CD4-positive, CD25-positive, alpha-beta regulatory T cell (primary cell): ENCODE measurements at regions not wholly inside any gene's neighbourhood (a gene's known extent, or its start where the extent isn't known, plus 50 kb on each side); places are given as distances from the start of the nearest gene placed in this dataset.
"Not testable (repeated sequence)": the region's sequence is repeated elsewhere in the genome, so short reads cannot be mapped to it uniquely, and the experiment has no call there.

Experiments used
- ATAC-seq, 2 donors: fragments of 150-1000 bp; cut with Tn5 transposase; one replicate each; pipeline ENCODE4 v1.10.0; 2021; ENCODE audit warnings: low read depth in 2 of 2, moderate number of reproducible peaks in 2 of 2, moderate library complexity in 1 of 2
- DNase-seq, 3 donors: peaks; one replicate each; pipeline versions ENCODE4 v3.0.0 to v3.0.0-alpha.2; 2012 to 2022; ENCODE audit warnings: mixed read lengths in 1 of 3
- H3K27ac ChIP-seq: one replicate; pipeline ENCODE4 v1.7.0; 2013; ENCODE audit warnings: mild to moderate bottlenecking, low read length; ENCODE audit not compliant: insufficient read depth, poor library complexity, severe bottlenecking
- H3K27me3 ChIP-seq: one replicate; pipeline ENCODE4 v1.7.0; 2013; ENCODE audit warnings: low read length; ENCODE audit not compliant: control insufficient read depth, insufficient read depth
- H3K36me3 ChIP-seq: one replicate; pipeline ENCODE4 v1.7.0; 2013; ENCODE audit warnings: mild to moderate bottlenecking, low read length, moderate library complexity; ENCODE audit not compliant: control insufficient read depth, insufficient read depth
- H3K4me1 ChIP-seq: 2 replicates; pipeline ENCODE4 v1.7.0; 2013; ENCODE audit warnings: mild to moderate bottlenecking, low read length; ENCODE audit not compliant: insufficient read depth, control insufficient read depth, poor library complexity, severe bottlenecking
- H3K4me3 ChIP-seq: one replicate; pipeline ENCODE4 v1.7.0; 2013; ENCODE audit warnings: low read depth, mild to moderate bottlenecking, low read length, moderate library complexity
- H3K9me3 ChIP-seq, 2 experiments: 1 replicate in 1 of 2; 2 replicates in 1 of 2; pipeline ENCODE4 v1.7.0; 2013; ENCODE audit warnings: low read length in 2 of 2, mild to moderate bottlenecking in 1 of 2, moderate library complexity in 1 of 2; ENCODE audit not compliant: control insufficient read depth in 2 of 2
- H3K27ac Mint-ChIP-seq, 3 donors: one replicate each; pipeline ENCODE4 v1.8.0; 2020 to 2022; ENCODE audit warnings: mild to moderate bottlenecking in 3 of 3, mixed read lengths in 3 of 3, moderate library complexity in 2 of 3
- H3K27me3 Mint-ChIP-seq: one replicate; pipeline ENCODE4 v1.8.0; 2022; ENCODE audit warnings: mild to moderate bottlenecking, mixed read lengths
- H3K36me3 Mint-ChIP-seq: one replicate; pipeline ENCODE4 v1.8.0; 2020; ENCODE audit warnings: mixed read lengths
- H3K4me1 Mint-ChIP-seq, 4 donors: one replicate each; pipeline ENCODE4 v1.8.0; 2020 to 2022; ENCODE audit warnings: mixed read lengths in 4 of 4, mild to moderate bottlenecking in 1 of 4
- H3K4me3 Mint-ChIP-seq, 4 donors: one replicate each; pipeline ENCODE4 v1.8.0; 2020 to 2022; ENCODE audit warnings: mild to moderate bottlenecking in 4 of 4, mixed read lengths in 4 of 4, moderate library complexity in 3 of 4
- H3K9me3 Mint-ChIP-seq, 7 donors: one replicate each; pipeline ENCODE4 v1.8.0; 2020 to 2022; ENCODE audit warnings: mixed read lengths in 7 of 7, mild to moderate bottlenecking in 3 of 7, moderate library complexity in 2 of 7

GRCh38 chrX:768596-768995 is 138.0 kb downstream of the SHOX start:
- Histone ChIP-seq H3K4me1 (no peaks in the 10 kb centered on the region), H3K27me3 (no peaks in the 10 kb centered on the region), H3K36me3 (no peaks in the 10 kb centered on the region), H3K27ac (no peak overlapping the region), H3K9me3 (no peaks in the 10 kb centered on the region), H3K4me3 (no peak overlapping the region)
- ATAC-seq (no peak), DNase-seq (no peak)
- Mint-ChIP-seq H3K9me3 (peaks cover 0 to 6% (median 4%) of the 10 kb centered on the region in 7 donors), H3K4me3 (no peak overlapping the region), H3K36me3 (no peaks in the 10 kb centered on the region), H3K27ac (no peak overlapping the region), H3K4me1 (peaks cover 0 to 3% (median 0%) of the 10 kb centered on the region in 4 donors), H3K27me3 (no peaks in the 10 kb centered on the region)

GRCh38 chrX:758917-759316 is 128.3 kb downstream of the SHOX start:
- Mint-ChIP-seq H3K27me3 (no peaks in the 10 kb centered on the region), H3K9me3 (peaks cover 0 to 7% (median 1%) of the 10 kb centered on the region in 7 donors), H3K36me3 (no peaks in the 10 kb centered on the region), H3K4me1 (no peaks in the 10 kb centered on the region), H3K4me3 (no peak overlapping the region), H3K27ac (no peak overlapping the region)
- H3K36me3 ChIP-seq: no peaks in the 10 kb centered on the region
- H3K9me3 ChIP-seq: no peaks in the 10 kb centered on the region
- H3K4me1 ChIP-seq: no peaks in the 10 kb centered on the region
- ATAC-seq (no peak), DNase-seq (no peak)
- H3K27me3 ChIP-seq: no peaks in the 10 kb centered on the region
- H3K4me3 ChIP-seq: no peak overlapping the region
- H3K27ac ChIP-seq: no peak overlapping the region

GRCh38 chrX:750812-751211 is 120.2 kb downstream of the SHOX start:
- Mint-ChIP-seq H3K4me3 (no peak overlapping the region), H3K9me3 (peaks cover 0 to 6% (median 0%) of the 10 kb centered on the region in 7 donors), H3K27ac (no peak overlapping the region), H3K36me3 (no peaks in the 10 kb centered on the region), H3K4me1 (no peaks in the 10 kb centered on the region), H3K27me3 (no peaks in the 10 kb centered on the region)
- Histone ChIP-seq H3K27ac (no peak overlapping the region), H3K27me3 (no peaks in the 10 kb centered on the region), H3K9me3 (no peaks in the 10 kb centered on the region), H3K4me3 (no peak overlapping the region), H3K4me1 (no peaks in the 10 kb centered on the region), H3K36me3 (no peaks in the 10 kb centered on the region)
- DNase-seq: no peak
- no peak for ATAC-seq

- no peaks in the 10 kb centered on the region for H3K36me3 ChIP-seq
- H3K27me3 Mint-ChIP-seq: no peaks in the 10 kb centered on the region
Measured at GRCh38 chrX:750263-750662, 119.7 kb downstream of the SHOX start.

DNA sequence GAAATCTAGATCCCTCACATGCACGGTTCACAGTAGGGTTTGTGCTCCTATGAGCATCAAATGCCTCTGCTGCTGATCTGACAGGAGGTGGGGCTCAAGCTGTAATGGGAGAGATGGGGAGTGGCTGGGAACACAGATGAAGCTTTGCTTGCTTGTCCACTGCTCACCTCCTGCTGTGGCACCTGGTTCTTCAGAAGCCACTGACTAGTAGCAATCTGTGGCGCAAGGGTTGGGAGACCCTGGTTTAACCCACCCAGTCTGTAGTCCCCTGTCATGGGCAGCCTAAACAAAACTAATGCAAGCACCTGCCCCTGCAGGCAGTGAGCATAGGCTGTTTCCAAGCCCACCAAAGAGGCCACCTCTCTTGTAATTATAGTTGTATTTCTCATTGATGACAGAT is 116.6 kb downstream of the SHOX start:
- no peak overlapping the region for H3K27ac Mint-ChIP-seq

More at GRCh38 chrX:750263-750662, 119.7 kb downstream of the SHOX start:
- no peaks in the 10 kb centered on the region for H3K4me1 Mint-ChIP-seq
- no peaks in the 10 kb centered on the region for H3K36me3 Mint-ChIP-seq
- peaks cover 0 to 6% (median 0%) of the 10 kb centered on the region in 7 donors for H3K9me3 Mint-ChIP-seq
- H3K27ac ChIP-seq: no peak overlapping the region
- no peak overlapping the region for H3K27ac Mint-ChIP-seq
- no peaks in the 10 kb centered on the region for H3K9me3 ChIP-seq
- H3K4me3 ChIP-seq: no peak overlapping the region
- ATAC-seq (no peak), DNase-seq (no peak)
- no peaks in the 10 kb centered on the region for H3K4me1 ChIP-seq
- H3K27me3 ChIP-seq: no peaks in the 10 kb centered on the region
- no peak overlapping the region for H3K4me3 Mint-ChIP-seq

DNA sequence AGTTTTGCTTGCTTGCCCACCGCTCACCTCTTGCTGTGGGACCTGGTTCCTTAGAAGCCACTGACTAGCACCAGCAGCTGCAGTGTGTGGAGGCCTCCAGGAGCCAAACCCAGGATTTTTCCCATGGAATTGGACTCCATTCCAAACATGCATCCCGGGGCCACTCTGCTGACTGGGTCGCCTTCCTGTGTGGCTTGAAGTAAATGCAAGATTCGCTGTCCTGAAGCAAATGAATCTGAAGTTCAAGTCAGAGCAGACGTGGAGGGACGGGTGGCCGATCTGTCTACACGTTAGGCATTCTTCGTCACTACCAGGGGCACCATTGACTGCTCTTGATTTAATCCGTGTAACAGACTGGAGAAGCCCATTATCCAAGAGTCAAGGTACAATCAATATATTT is 109.0 kb downstream of the SHOX start:
- H3K27ac Mint-ChIP-seq: no peak overlapping the region
- ATAC-seq: no peak
- peaks cover 0 to 15% (median 6%) of the 10 kb centered on the region in 7 donors for H3K9me3 Mint-ChIP-seq
- no peaks in the 10 kb centered on the region for H3K27me3 Mint-ChIP-seq
- Histone ChIP-seq H3K36me3 (no peaks in the 10 kb centered on the region), H3K27ac (no peak overlapping the region), H3K9me3 (no peaks in the 10 kb centered on the region), H3K4me3 (no peak overlapping the region), H3K4me1 (no peaks in the 10 kb centered on the region), H3K27me3 (no peaks in the 10 kb centered on the region)
- H3K36me3 Mint-ChIP-seq: no peaks in the 10 kb centered on the region
- H3K4me3 Mint-ChIP-seq: no peak overlapping the region
- no peak for DNase-seq
- H3K4me1 Mint-ChIP-seq: no peaks in the 10 kb centered on the region

More for the DNA sequence above, 116.6 kb downstream of the SHOX start:
- Mint-ChIP-seq H3K9me3 (peaks cover 0 to 10% (median 5%) of the 10 kb centered on the region in 7 donors), H3K4me1 (no peaks in the 10 kb centered on the region), H3K27me3 (no peaks in the 10 kb centered on the region), H3K36me3 (no peaks in the 10 kb centered on the region), H3K4me3 (no peak overlapping the region)
- Histone ChIP-seq H3K36me3 (no peaks in the 10 kb centered on the region), H3K9me3 (no peaks in the 10 kb centered on the region), H3K4me3 (no peak overlapping the region), H3K4me1 (no peaks in the 10 kb centered on the region), H3K27me3 (no peaks in the 10 kb centered on the region), H3K27ac (no peak overlapping the region)
- DNase-seq (no peak), ATAC-seq (no peak)

GRCh38 chrX:737021-737420 is 106.4 kb downstream of the SHOX start:
- H3K27me3 Mint-ChIP-seq, H3K9me3 Mint-ChIP-seq, H3K9me3 ChIP-seq: not testable (repeated sequence)

GRCh38 chrX:734362-734761 is 103.8 kb downstream of the SHOX start:
- Mint-ChIP-seq H3K36me3 (no peaks in the 10 kb centered on the region), H3K27me3 (no peaks in the 10 kb centered on the region), H3K27ac (no peak overlapping the region), H3K9me3 (peaks cover 0 to 4% (median 0%) of the 10 kb centered on the region in 7 donors), H3K4me3 (no peak overlapping the region), H3K4me1 (no peaks in the 10 kb centered on the region)
- H3K36me3 ChIP-seq: no peaks in the 10 kb centered on the region
- no peaks in the 10 kb centered on the region for H3K4me1 ChIP-seq
- H3K9me3 ChIP-seq: no peaks in the 10 kb centered on the region
- no peaks in the 10 kb centered on the region for H3K27me3 ChIP-seq
- DNase-seq (no peak), ATAC-seq (no peak)
- H3K27ac ChIP-seq: no peak overlapping the region
- no peak overlapping the region for H3K4me3 ChIP-seq

More at GRCh38 chrX:737021-737420, 106.4 kb downstream of the SHOX start:
- not testable (repeated sequence) for H3K27ac Mint-ChIP-seq, H3K4me3 ChIP-seq, DNase-seq, H3K27ac ChIP-seq, H3K4me1 Mint-ChIP-seq, H3K27me3 ChIP-seq, H3K4me1 ChIP-seq, H3K4me3 Mint-ChIP-seq, H3K36me3 ChIP-seq, H3K36me3 Mint-ChIP-seq, ATAC-seq
